ENCODE measurements at regions not wholly inside any gene's neighbourhood (a gene's known extent, or its start where the extent isn't known, plus 50 kb on each side); places are given as distances from the start of the nearest gene placed in this dataset.
A peak's percentile ranks its signal among the peaks of the same experiment; 100 is the strongest.
"Not testable (repeated sequence)": the region's sequence is repeated elsewhere in the genome, so short reads cannot be mapped to it uniquely, and the experiment has no call there.

- Mint-ChIP-seq H3K4me3 (ENCODE audit: unreplicated experiment) (no peak overlapping the region), H3K9me3 (ENCODE audit: unreplicated experiment) (peaks cover 4% of the 10 kb centered on the region), H3K4me1 (ENCODE audit: low read depth, unreplicated experiment) (peaks cover 6% of the 10 kb centered on the region), H3K27me3 (ENCODE audit: low read depth, unreplicated experiment) (peaks cover 7% of the 10 kb centered on the region), H3K27ac (ENCODE audit: unreplicated experiment) (peak overlapping the region; percentile 58), H3K36me3 (ENCODE audit: low read depth, unreplicated experiment) (peaks cover 2% of the 10 kb centered on the region)
- no peak overlapping the region for H3K27ac ChIP-seq (ENCODE audit: low read depth, low read length)
- FAIRE-seq (no peak), DNase-seq (ENCODE audit: low read depth) (no peak)
- no peak overlapping the region for H3K4me2 ChIP-seq (ENCODE audit: low read length)
- H3K36me3 ChIP-seq (ENCODE audit: insufficient read depth, low read length) = no peaks in the 10 kb centered on the region
- H3K4me1 ChIP-seq (ENCODE audit: insufficient read depth, low read length) = peaks cover 2% of the 10 kb centered on the region
- no peaks in the 10 kb centered on the region for H3K79me2 ChIP-seq (ENCODE audit: insufficient read depth, low read length)
- H3K9ac ChIP-seq (ENCODE audit: low read length) = no peak overlapping the region
- no peaks in the 10 kb centered on the region for H3K27me3 ChIP-seq (ENCODE audit: insufficient read depth, low read length)
- H3K9me3 ChIP-seq (ENCODE audit: insufficient read depth, low read depth, low read length) = no peaks in the 10 kb centered on the region
- no peak overlapping the region for H3K4me3 ChIP-seq (ENCODE audit: insufficient read depth, low read depth, low read length)
- TF ChIP-seq, protein P1, sequence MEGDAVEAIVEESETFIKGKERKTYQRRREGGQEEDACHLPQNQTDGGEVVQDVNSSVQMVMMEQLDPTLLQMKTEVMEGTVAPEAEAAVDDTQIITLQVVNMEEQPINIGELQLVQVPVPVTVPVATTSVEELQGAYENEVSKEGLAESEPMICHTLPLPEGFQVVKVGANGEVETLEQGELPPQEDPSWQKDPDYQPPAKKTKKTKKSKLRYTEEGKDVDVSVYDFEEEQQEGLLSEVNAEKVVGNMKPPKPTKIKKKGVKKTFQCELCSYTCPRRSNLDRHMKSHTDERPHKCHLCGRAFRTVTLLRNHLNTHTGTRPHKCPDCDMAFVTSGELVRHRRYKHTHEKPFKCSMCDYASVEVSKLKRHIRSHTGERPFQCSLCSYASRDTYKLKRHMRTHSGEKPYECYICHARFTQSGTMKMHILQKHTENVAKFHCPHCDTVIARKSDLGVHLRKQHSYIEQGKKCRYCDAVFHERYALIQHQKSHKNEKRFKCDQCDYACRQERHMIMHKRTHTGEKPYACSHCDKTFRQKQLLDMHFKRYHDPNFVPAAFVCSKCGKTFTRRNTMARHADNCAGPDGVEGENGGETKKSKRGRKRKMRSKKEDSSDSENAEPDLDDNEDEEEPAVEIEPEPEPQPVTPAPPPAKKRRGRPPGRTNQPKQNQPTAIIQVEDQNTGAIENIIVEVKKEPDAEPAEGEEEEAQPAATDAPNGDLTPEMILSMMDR (IDR thresholded peaks at IDR 0.05; ENCODE audit: insufficient read depth, low read depth, low read length) = no peak
- no peak for TF ChIP-seq EZH2 (IDR thresholded peaks at IDR 0.05; ENCODE audit: insufficient read depth, low read length)
- no peaks in the 10 kb centered on the region for H4K20me1 ChIP-seq (ENCODE audit: insufficient read depth, low read length)
- H2AFZ ChIP-seq (ENCODE audit: low read depth, low read length) = no peak overlapping the region
Observed at GRCh38 chr13:32845952-32846950, 170.0 kb upstream of the KL start.

GRCh38 chr13:32847976-32848375, 168.2 kb upstream of the KL start:
- H3K36me3 Mint-ChIP-seq (ENCODE audit: low read depth, unreplicated experiment); H3K79me2 ChIP-seq (ENCODE audit: insufficient read depth, low read length); H3K36me3 ChIP-seq (ENCODE audit: insufficient read depth, low read length); H3K27ac ChIP-seq (ENCODE audit: low read depth, low read length); FAIRE-seq; H3K4me3 Mint-ChIP-seq (ENCODE audit: unreplicated experiment); H3K9me3 ChIP-seq (ENCODE audit: insufficient read depth, low read depth, low read length); H3K9ac ChIP-seq (ENCODE audit: low read length); H4K20me1 ChIP-seq (ENCODE audit: insufficient read depth, low read length); H2AFZ ChIP-seq (ENCODE audit: low read depth, low read length); H3K27ac Mint-ChIP-seq (ENCODE audit: unreplicated experiment); H3K4me3 ChIP-seq (ENCODE audit: insufficient read depth, low read depth, low read length); DNase-seq (ENCODE audit: low read depth); H3K27me3 ChIP-seq (ENCODE audit: insufficient read depth, low read length); H3K4me1 ChIP-seq (ENCODE audit: insufficient read depth, low read length); H3K27me3 Mint-ChIP-seq (ENCODE audit: low read depth, unreplicated experiment); H3K9me3 Mint-ChIP-seq (ENCODE audit: unreplicated experiment); H3K4me2 ChIP-seq (ENCODE audit: low read length): not testable (repeated sequence)
- H3K4me1 Mint-ChIP-seq (ENCODE audit: low read depth, unreplicated experiment) = peaks cover 13% of the 10 kb centered on the region

- Histone ChIP-seq H3K9me3 (ENCODE audit: insufficient read depth, low read depth, low read length) (no peaks in the 10 kb centered on the region), H3K27ac (ENCODE audit: low read depth, low read length) (no peak overlapping the region), H3K4me3 (ENCODE audit: insufficient read depth, low read depth, low read length) (no peak overlapping the region), H3K79me2 (ENCODE audit: insufficient read depth, low read length) (no peaks in the 10 kb centered on the region), H3K27me3 (ENCODE audit: insufficient read depth, low read length) (no peaks in the 10 kb centered on the region), H3K36me3 (ENCODE audit: insufficient read depth, low read length) (no peaks in the 10 kb centered on the region), H3K9ac (ENCODE audit: low read length) (no peak overlapping the region), H2AFZ (ENCODE audit: low read depth, low read length) (no peak overlapping the region), H3K4me1 (ENCODE audit: insufficient read depth, low read length) (no peaks in the 10 kb centered on the region), H4K20me1 (ENCODE audit: insufficient read depth, low read length) (no peaks in the 10 kb centered on the region), H3K4me2 (ENCODE audit: low read length) (no peak overlapping the region)
- Mint-ChIP-seq H3K4me3 (ENCODE audit: unreplicated experiment) (no peak overlapping the region), H3K36me3 (ENCODE audit: low read depth, unreplicated experiment) (peaks cover 2% of the 10 kb centered on the region), H3K4me1 (ENCODE audit: low read depth, unreplicated experiment) (peaks cover 15% of the 10 kb centered on the region), H3K27ac (ENCODE audit: unreplicated experiment) (no peak overlapping the region), H3K27me3 (ENCODE audit: low read depth, unreplicated experiment) (peaks cover 7% of the 10 kb centered on the region), H3K9me3 (ENCODE audit: unreplicated experiment) (peaks cover 4% of the 10 kb centered on the region)
- no peak for TF ChIP-seq EZH2 (IDR thresholded peaks at IDR 0.05; ENCODE audit: insufficient read depth, low read length)
- TF ChIP-seq, protein P1 (IDR thresholded peaks at IDR 0.05; ENCODE audit: insufficient read depth, low read depth, low read length) = no peak
- DNase-seq (ENCODE audit: low read depth) (no peak), FAIRE-seq (no peak)
Observed at GRCh38 chr13:32849369-32849768, 166.9 kb upstream of the KL start.
